Spleen (tissue), 7 donors: ENCODE measurements at regions not wholly inside any gene's neighbourhood (a gene's known extent, or its start where the extent isn't known, plus 50 kb on each side); places are given as distances from the start of the nearest gene placed in this dataset.

Source experiments
- POLR2A ChIP-seq, 3 donors: fragments of 450-650 bp; IDR thresholded peaks; one replicate each; pipeline ENCODE4 v1.5.1; 2017; ENCODE audit warnings: antibody characterized with exemption in 3 of 3, mild to moderate bottlenecking in 1 of 3
- POLR2AphosphoS5 ChIP-seq, 3 donors: sonication (generic); formaldehyde crosslinking; IDR thresholded peaks; one replicate each; pipeline ENCODE4 v1.5.1; 2017; ENCODE audit warnings: antibody characterized with exemption in 3 of 3
- TF ChIP-seq, protein P1 (sequence below), 11 experiments: fragments of 200-600 bp in 7 of 11; fragments of 450-650 bp in 4 of 11; sonication (generic) in 4 of 11; IDR thresholded peaks in 8 of 11; conservative IDR thresholded peaks in 3 of 11; 1 replicate in 7 of 11; 2 replicates in 4 of 11; pipeline versions ENCODE4 v1.4.0 to v1.8.0; 2016 to 2021; ENCODE audit warnings: antibody characterized with exemption in 11 of 11, inconsistent platforms in 4 of 11, mild to moderate bottlenecking in 1 of 11
- donor health status: DM: no; HTN: no; CAD: no; lungs with moderate emphysema.
- donor health status: DM: no; HTN: no; CAD: no.
- donor health status: DM: no; HTN: no; CAD: no.

- TF ChIP-seq, protein P1, sequence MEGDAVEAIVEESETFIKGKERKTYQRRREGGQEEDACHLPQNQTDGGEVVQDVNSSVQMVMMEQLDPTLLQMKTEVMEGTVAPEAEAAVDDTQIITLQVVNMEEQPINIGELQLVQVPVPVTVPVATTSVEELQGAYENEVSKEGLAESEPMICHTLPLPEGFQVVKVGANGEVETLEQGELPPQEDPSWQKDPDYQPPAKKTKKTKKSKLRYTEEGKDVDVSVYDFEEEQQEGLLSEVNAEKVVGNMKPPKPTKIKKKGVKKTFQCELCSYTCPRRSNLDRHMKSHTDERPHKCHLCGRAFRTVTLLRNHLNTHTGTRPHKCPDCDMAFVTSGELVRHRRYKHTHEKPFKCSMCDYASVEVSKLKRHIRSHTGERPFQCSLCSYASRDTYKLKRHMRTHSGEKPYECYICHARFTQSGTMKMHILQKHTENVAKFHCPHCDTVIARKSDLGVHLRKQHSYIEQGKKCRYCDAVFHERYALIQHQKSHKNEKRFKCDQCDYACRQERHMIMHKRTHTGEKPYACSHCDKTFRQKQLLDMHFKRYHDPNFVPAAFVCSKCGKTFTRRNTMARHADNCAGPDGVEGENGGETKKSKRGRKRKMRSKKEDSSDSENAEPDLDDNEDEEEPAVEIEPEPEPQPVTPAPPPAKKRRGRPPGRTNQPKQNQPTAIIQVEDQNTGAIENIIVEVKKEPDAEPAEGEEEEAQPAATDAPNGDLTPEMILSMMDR (IDR thresholded peaks at IDR 0.05 in 8 of 11, conservative IDR thresholded peaks at IDR 0.05 in 3 of 11), result no peak
- TF ChIP-seq POLR2AphosphoS5 (IDR thresholded peaks at IDR 0.05) (no peak), POLR2A (IDR thresholded peaks at IDR 0.05) (no peak)
Observed at GRCh38 chr12:115235880-115236279, 551.9 kb upstream of the TBX3 start.
